SH-SY5Y (cell line): ENCODE measurements at regions not wholly inside any gene's neighbourhood (a gene's known extent, or its start where the extent isn't known, plus 50 kb on each side); places are given as distances from the start of the nearest gene placed in this dataset.

Source experiments
- GATA2 ChIP-seq: IDR thresholded peaks from 2 replicates; pipeline ENCODE4 v1.6.1; 2011; ENCODE audit warnings: mild to moderate bottlenecking, low read depth, low read length
- GATA3 ChIP-seq: IDR thresholded peaks from 2 replicates; pipeline ENCODE4 v1.6.1; 2011; ENCODE audit warnings: low read depth, mild to moderate bottlenecking, low read length, moderate library complexity

GRCh38 chr1:37306871-37307270 is 167.5 kb upstream of the ZC3H12A start:
- TF ChIP-seq GATA2 (no peak), GATA3 (no peak)
